Endothelial cell of umbilical vein (primary cell): ENCODE measurements at regions not wholly inside any gene's neighbourhood (a gene's known extent, or its start where the extent isn't known, plus 50 kb on each side); places are given as distances from the start of the nearest gene placed in this dataset.

Source experiments
- BruUV-seq: library from RNA; stranded (reverse); fragments of 400-500 nt; replicated peaks from 2 replicates; lab custom pipeline; 2021; lab: Mats Ljungman, UMichigan
- CTCF ChIA-PET: fragments of 300-600, 350-600 bp; sonication (Branson Sonifier 250); formaldehyde crosslinking; loops from one replicate; lab custom pipeline; 2021; ENCODE audit warnings: antibody characterized with exemption, inconsistent platforms; lab: Charles Lee
- POLR2A ChIA-PET: fragments of 300-600, 350-600 bp; sonication (Branson Sonifier 250); formaldehyde crosslinking; loops from one replicate; lab custom pipeline; 2021; ENCODE audit warnings: antibody characterized with exemption, inconsistent platforms; lab: Charles Lee
- DNase-seq: peaks from one replicate; pipeline ENCODE4 v3.0.0-alpha.2; 2011; ENCODE audit warnings: low read depth, low spot score
- FAIRE-seq: peaks from 2 replicates; lab custom pipeline; 2011; peaks lifted over from hg19 to GRCh38; lab: Jason Lieb, UNC
- H2AFZ ChIP-seq: 2 replicates; pipeline ENCODE4 v1.6.0; 2012; ENCODE audit warnings: low read depth, low read length, control low read depth, inconsistent platforms
- H3K27ac ChIP-seq: 2 replicates; pipeline ENCODE4 v1.5.1; 2011; ENCODE audit warnings: low read depth, mild to moderate bottlenecking, control low read depth, low read length, moderate library complexity; ENCODE audit not compliant: insufficient read depth
- H3K27me3 ChIP-seq, 2 experiments: 2 replicates each; pipeline versions ENCODE4 v1.6.0 to v1.6.1; 2011; ENCODE audit warnings: low read length in 2 of 2, mixed read lengths in 1 of 2; ENCODE audit not compliant: control insufficient read depth in 2 of 2, insufficient read depth in 2 of 2
- H3K36me3 ChIP-seq, 2 experiments: 2 replicates in 1 of 2; 3 replicates in 1 of 2; pipeline ENCODE4 v1.5.1; 2011; ENCODE audit warnings: low read length in 2 of 2, mild to moderate bottlenecking in 1 of 2, moderate library complexity in 1 of 2; ENCODE audit not compliant: control insufficient read depth in 2 of 2, insufficient read depth in 2 of 2; ENCODE audit errors: extremely low read depth in 1 of 2
- H3K4me1 ChIP-seq: 3 replicates; pipeline ENCODE4 v1.5.1; 2011; ENCODE audit warnings: mild to moderate bottlenecking, low read length; ENCODE audit not compliant: control insufficient read depth, insufficient read depth; ENCODE audit errors: extremely low read depth
- H3K4me2 ChIP-seq: 2 replicates; pipeline ENCODE4 v1.6.1; 2011; ENCODE audit warnings: low read length, control low read depth, mixed read lengths; ENCODE audit not compliant: insufficient read depth
- H3K4me3 ChIP-seq, 3 experiments: fragments of 200-600 bp in 1 of 3; sonication (generic), shearing (Covaris generic) in 1 of 3; replicated peaks in 1 of 3; 2 replicates each; pipeline ENCODE4 v1.5.1; 2011 to 2016; ENCODE audit warnings: control low read depth in 3 of 3, low read length in 3 of 3, mild to moderate bottlenecking in 2 of 3, inconsistent platforms in 1 of 3, low read depth in 1 of 3, moderate library complexity in 1 of 3; ENCODE audit not compliant: insufficient read depth in 1 of 3
- H3K79me2 ChIP-seq: 2 replicates; pipeline ENCODE4 v1.6.0; 2012; ENCODE audit warnings: low read length, inconsistent platforms; ENCODE audit not compliant: control insufficient read depth, insufficient read depth
- H3K9ac ChIP-seq: replicated peaks from 2 replicates; pipeline ENCODE3; 2011; ENCODE audit warnings: low read length, control low read depth; ENCODE audit not compliant: insufficient read depth; ENCODE audit errors: extremely low read depth
- H3K9me1 ChIP-seq: replicated peaks from 3 replicates; pipeline ENCODE4 v1.6.0; 2011; ENCODE audit warnings: mild to moderate bottlenecking, low read length; ENCODE audit not compliant: control insufficient read depth, insufficient read depth; ENCODE audit errors: extremely low read depth
- H3K9me3 ChIP-seq: replicated peaks from 2 replicates; pipeline ENCODE4 v1.5.1; 2012; ENCODE audit warnings: low read length, inconsistent platforms; ENCODE audit not compliant: control insufficient read depth, insufficient read depth
- H4K20me1 ChIP-seq: replicated peaks from 2 replicates; pipeline ENCODE3; 2011; ENCODE audit warnings: mild to moderate bottlenecking, low read length; ENCODE audit not compliant: control insufficient read depth, insufficient read depth; ENCODE audit errors: extremely low read depth
- EZH2 ChIP-seq: IDR thresholded peaks from 2 replicates; pipeline ENCODE4 v1.6.1; 2012; ENCODE audit warnings: borderline replicate concordance, low read depth, mild to moderate bottlenecking, moderate library complexity, low read length, inconsistent platforms; ENCODE audit not compliant: severe bottlenecking
- FOS ChIP-seq: IDR thresholded peaks from 2 replicates; pipeline ENCODE4 v1.6.1; 2011; ENCODE audit warnings: mild to moderate bottlenecking, low read length, moderate library complexity, borderline replicate concordance; ENCODE audit not compliant: insufficient read depth
- GATA2 ChIP-seq: IDR thresholded peaks from 2 replicates; pipeline ENCODE4 v1.7.0; 2011; ENCODE audit warnings: low read depth, mild to moderate bottlenecking, moderate library complexity, mixed read lengths, low read length; ENCODE audit not compliant: insufficient read length, insufficient read depth
- JUN ChIP-seq: IDR thresholded peaks from 2 replicates; pipeline ENCODE4 v1.6.1; 2011; ENCODE audit warnings: borderline replicate concordance, low read depth; ENCODE audit not compliant: insufficient read length, insufficient read depth
- MYC ChIP-seq: IDR thresholded peaks from one replicate; pipeline ENCODE4 v1.6.1; 2011; ENCODE audit warnings: mild to moderate bottlenecking, low read depth, low read length
- POLR2A ChIP-seq: IDR thresholded peaks from 2 replicates; pipeline ENCODE4 v1.6.1; 2012; ENCODE audit warnings: low read depth, mild to moderate bottlenecking, control low read depth, low read length
- POLR2AphosphoS5 ChIP-seq: IDR thresholded peaks from 2 replicates; pipeline ENCODE4 v1.6.1; 2012; ENCODE audit warnings: low read depth, mild to moderate bottlenecking, control low read depth, low read length, moderate library complexity; ENCODE audit not compliant: insufficient read depth
- dilution Hi-C: fragments of 300-500 bp; cut with MboI; formaldehyde crosslinking; loops from one replicate; pipeline ENCODE4 v1.15.0; 2019; ENCODE audit warnings: low sequenced_read_pairs; ENCODE audit not compliant: extremely low pct_ligation_motif_present
- intact Hi-C: fragments of 100-400 bp; cut with micrococcal nuclease; formaldehyde crosslinking; loops from one replicate; pipeline ENCODE4 v1.10.0; 2022
- TF ChIP-seq, protein P1 (sequence below): IDR thresholded peaks from 2 replicates; pipeline ENCODE4 v1.6.1; 2011; ENCODE audit not compliant: insufficient read depth, insufficient read length
- TF ChIP-seq, protein P2 (sequence below), 2 donors: IDR thresholded peaks; 1 replicate in 1 of 2; 2 replicates in 1 of 2; pipeline ENCODE4 v1.5.1; 2011; ENCODE audit warnings: low read length in 2 of 2, mild to moderate bottlenecking in 2 of 2, moderate library complexity in 2 of 2, control low read depth in 1 of 2, inconsistent platforms in 1 of 2, low read depth in 1 of 2; ENCODE audit not compliant: insufficient read depth in 1 of 2; ENCODE audit errors: extremely low read depth in 1 of 2

DNA sequence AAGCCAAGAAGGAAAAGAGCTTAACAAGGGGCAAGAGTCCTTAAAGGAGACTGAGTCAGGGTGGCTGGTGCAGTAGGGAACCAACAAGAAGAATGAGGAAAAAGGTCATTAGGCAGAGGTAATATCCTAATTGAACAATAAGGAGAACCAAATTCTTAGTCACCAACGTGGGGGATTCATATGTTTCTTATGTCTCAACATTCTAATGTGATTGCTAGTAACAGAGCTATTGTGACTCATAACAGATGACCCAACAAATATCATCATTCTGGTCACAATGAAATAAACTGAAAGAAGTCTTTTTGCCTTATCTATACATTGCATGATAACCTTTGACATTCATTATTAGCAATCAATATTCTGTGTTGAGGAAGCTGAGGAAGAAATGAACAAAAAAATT, 101.6 kb downstream of the RAP2A start:
- Histone ChIP-seq H4K20me1 (no peaks in the 10 kb centered on the region), H3K27me3 (peaks cover 0 to under 1% of the 10 kb centered on the region in 2 experiments), H2AFZ (no peak overlapping the region), H3K4me2 (no peak overlapping the region), H3K9ac (no peak overlapping the region), H3K27ac (no peak overlapping the region), H3K9me1 (no peaks in the 10 kb centered on the region), H3K36me3 (no peaks in the 10 kb centered on the region), H3K4me1 (no peaks in the 10 kb centered on the region), H3K4me3 (no peak overlapping the region), H3K79me2 (no peaks in the 10 kb centered on the region), H3K9me3 (no peaks in the 10 kb centered on the region)
- no TSS peak for BruUV-seq
- dilution Hi-C loops, result no loop called here
- FAIRE-seq, result no peak
- ChIA-PET POLR2A (no interaction called here), CTCF (interaction anchor here (1.3 to 1.4 kb wide), 2 partner anchors 10 to 12 kb away, joined by 3 to 4 read pairs; no protein-coding TSS in a partner anchor)
- no peak for TF ChIP-seq GATA2
- TF ChIP-seq, protein P1, sequence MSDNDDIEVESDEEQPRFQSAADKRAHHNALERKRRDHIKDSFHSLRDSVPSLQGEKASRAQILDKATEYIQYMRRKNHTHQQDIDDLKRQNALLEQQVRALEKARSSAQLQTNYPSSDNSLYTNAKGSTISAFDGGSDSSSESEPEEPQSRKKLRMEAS, result no peak
- no peak for DNase-seq
- intact Hi-C loops, result no loop called here

DNA sequence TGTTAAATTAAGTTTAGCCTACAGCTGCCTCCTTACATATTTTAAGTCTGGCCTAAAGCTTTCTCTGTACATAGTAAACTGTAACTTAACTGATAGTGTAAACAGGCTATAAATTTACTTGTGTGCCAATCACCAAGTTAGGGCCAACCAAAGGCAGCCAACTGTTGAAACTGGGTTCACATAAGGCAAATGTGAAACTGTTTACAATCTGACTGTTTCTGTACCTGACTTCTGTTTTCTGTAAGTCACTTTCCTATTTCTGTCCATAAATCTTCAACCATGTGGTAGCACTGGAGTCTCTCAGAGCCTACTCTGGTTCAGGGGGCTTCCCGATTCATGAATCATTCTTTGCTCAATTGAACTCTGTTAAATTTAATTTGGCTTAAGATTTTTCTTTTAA, 103.1 kb downstream of the RAP2A start:
- Histone ChIP-seq H4K20me1 (no peaks in the 10 kb centered on the region), H3K9me3 (no peaks in the 10 kb centered on the region), H3K27ac (no peak overlapping the region), H3K9me1 (no peaks in the 10 kb centered on the region), H3K4me3 (no peak overlapping the region), H3K36me3 (no peaks in the 10 kb centered on the region), H3K27me3 (peaks cover 1 to 4% of the 10 kb centered on the region in 2 experiments), H3K79me2 (no peaks in the 10 kb centered on the region), H2AFZ (no peak overlapping the region), H3K4me2 (no peak overlapping the region), H3K9ac (no peak overlapping the region), H3K4me1 (no peaks in the 10 kb centered on the region)
- TF ChIP-seq, protein P1, result no peak
- TF ChIP-seq, protein P2, sequence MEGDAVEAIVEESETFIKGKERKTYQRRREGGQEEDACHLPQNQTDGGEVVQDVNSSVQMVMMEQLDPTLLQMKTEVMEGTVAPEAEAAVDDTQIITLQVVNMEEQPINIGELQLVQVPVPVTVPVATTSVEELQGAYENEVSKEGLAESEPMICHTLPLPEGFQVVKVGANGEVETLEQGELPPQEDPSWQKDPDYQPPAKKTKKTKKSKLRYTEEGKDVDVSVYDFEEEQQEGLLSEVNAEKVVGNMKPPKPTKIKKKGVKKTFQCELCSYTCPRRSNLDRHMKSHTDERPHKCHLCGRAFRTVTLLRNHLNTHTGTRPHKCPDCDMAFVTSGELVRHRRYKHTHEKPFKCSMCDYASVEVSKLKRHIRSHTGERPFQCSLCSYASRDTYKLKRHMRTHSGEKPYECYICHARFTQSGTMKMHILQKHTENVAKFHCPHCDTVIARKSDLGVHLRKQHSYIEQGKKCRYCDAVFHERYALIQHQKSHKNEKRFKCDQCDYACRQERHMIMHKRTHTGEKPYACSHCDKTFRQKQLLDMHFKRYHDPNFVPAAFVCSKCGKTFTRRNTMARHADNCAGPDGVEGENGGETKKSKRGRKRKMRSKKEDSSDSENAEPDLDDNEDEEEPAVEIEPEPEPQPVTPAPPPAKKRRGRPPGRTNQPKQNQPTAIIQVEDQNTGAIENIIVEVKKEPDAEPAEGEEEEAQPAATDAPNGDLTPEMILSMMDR (IDR thresholded peaks at IDR 0.05; ENCODE audit: extremely low read depth in 1 of 2, insufficient read depth in 1 of 2, low read depth in 1 of 2, low read length in 2 of 2), result no peak
- no peak for TF ChIP-seq JUN
- TF ChIP-seq EZH2, result no peak
- TF ChIP-seq FOS, result no peak
- TF ChIP-seq MYC, result no peak
- TF ChIP-seq POLR2A, result no peak
- TF ChIP-seq POLR2AphosphoS5, result no peak
- TF ChIP-seq GATA2, result no peak
- BruUV-seq, result no TSS peak
- ChIA-PET CTCF (no interaction called here), POLR2A (no interaction called here)
- FAIRE-seq (no peak), DNase-seq (no peak)
- intact Hi-C loops, result no loop called here
- dilution Hi-C loops, result no loop called here
